NCI-H2196 (cell line): ENCODE measurements at regions not wholly inside any gene's neighbourhood (a gene's known extent, or its start where the extent isn't known, plus 50 kb on each side); places are given as distances from the start of the nearest gene placed in this dataset.

Experiments
- DNase-seq: peaks from one replicate; lab custom pipeline; 2025; ENCODE audit not compliant: unreplicated experiment; lab: John Stamatoyannopoulos, UW

DNA sequence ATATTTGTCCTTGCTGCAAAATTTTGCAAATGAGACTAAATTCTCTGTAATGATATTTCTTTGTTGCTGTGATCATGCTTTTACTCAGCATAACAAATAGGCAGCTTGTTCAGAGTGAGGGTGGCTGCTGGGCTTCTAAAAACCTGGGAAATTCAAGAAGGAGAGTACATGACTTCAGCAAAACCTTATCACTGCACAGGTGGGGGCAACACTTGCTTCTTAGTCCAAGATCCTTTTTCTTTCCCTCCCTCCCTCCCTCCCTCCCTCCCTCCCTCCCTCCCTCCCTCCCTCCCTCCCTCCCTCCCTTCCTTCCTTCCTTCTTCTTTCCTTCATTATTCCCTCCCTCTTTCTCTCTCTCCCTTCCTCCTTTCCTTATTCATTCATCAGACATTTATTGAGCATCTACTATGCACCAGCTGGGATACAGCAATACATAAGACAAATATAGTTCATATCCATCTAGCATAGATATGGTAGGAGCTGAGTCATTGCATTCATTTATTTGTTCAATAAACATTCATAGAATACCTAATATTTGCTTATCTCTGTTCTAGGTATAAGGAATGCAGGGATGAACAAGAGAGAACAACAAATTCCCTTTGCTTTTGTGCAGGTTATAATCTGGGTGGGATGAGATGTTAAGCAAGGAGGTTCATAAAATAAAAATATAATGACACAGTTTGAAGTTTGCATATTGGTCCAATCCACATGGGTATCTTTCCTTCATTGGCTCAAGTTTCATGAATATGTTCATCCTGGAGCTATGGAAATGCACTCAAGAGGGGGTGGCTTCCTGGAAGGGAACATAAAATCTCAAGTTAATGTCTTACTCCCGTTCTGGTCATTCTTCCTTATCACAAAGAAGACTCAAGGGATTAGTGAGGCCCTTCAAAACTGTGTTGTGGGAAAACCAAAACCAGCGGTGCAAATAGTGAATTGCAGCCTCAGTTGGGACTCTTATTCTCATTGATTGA lies 210.7 kb downstream of the PDCD6IP start:
- no peak for DNase-seq

DNA sequence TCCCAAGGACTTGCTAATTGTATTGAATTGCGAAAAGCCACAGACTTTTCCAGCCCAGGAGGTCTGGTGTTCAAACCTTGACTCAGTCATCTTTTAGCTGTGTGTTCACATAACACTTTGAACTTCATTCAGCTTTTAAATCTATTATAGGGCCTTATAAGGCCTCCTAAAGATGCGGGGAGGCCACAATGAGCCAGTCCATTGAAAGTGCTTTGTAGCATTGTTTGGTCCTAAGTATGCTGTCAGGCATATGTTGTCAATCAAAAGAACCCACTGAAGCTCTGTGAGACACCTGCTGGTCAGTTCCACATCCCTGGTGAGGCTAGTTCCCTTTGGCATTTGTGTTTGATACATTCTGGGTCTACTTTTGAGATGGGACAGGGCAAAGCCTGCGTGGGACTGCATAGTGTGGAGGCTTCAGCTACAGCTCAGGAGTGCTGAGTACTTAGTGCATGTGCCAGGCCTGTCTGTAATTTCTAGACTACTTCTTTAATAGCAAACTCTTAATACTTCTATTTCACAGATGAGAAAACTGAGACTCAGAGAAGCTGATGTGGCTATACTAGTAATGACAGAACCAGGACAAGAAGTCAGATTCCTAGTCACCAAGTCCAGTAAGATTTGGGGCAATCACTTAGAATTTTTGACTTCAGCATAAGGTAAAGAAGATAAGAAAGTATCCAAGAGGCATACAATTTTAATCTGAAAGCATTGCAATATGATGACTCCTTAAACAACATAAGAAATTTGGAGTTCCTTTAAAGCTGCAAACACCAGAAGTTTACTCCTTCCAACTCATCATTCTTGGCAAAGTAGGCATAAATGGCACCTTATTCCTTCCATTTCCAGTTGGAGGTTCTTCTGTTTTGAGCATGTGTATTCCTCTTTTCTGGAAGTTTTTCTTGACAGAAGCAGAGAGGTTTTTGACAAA lies 213.0 kb downstream of the PDCD6IP start:
- DNase-seq: no peak

DNA sequence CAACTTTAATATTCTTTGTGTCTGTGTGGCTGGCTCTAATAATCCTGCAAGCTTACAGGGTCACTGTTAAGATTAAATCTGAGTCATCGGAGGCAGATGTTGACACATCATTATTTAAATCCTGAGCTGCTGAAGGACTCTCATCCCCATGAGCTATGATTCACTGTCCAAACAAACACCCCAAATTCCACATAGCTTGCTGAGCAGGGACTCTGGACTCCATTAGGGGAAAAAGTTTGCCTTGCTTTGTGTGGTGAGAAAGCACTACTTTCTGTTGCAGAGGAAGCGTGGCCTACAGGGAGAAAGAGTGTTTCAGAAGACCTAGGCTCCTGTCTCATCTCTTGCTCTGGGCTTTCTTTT lies 213.7 kb downstream of the PDCD6IP start:
- DNase-seq: no peak

DNA sequence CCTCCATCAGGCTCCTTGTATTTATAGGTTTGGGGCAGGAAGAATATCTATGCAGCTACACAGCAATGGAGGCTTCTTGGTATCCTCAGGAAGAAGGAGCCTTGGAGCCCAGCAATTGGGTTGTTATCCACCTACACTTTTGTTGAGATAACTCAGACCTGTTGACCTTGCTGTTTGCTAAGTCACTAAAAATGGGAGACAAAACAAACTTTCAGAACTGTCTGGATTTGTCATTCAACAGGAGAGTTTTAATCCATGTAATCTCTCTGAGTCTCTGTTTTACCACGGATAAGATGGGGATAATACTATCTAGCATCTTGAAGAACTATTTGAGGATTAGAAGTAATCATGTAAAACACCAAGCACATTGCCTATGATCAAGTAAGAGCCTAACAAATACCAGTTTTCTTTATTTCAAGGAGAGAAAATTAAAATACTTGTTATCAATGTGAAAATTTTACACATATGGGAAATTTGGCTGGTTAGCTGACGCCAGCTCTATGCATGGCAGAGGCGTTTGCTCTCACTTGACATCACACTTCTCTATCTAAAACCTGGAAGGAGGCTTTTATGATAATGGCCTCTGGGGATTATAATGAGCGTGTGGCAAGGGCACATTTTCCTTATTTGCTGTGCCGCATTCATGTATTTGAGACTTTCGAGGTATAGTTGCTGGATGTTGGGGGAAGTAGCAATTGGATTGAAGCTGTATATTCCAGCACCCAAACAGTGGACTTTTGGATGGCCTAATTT lies 215.6 kb downstream of the PDCD6IP start:
- DNase-seq: no peak

DNA sequence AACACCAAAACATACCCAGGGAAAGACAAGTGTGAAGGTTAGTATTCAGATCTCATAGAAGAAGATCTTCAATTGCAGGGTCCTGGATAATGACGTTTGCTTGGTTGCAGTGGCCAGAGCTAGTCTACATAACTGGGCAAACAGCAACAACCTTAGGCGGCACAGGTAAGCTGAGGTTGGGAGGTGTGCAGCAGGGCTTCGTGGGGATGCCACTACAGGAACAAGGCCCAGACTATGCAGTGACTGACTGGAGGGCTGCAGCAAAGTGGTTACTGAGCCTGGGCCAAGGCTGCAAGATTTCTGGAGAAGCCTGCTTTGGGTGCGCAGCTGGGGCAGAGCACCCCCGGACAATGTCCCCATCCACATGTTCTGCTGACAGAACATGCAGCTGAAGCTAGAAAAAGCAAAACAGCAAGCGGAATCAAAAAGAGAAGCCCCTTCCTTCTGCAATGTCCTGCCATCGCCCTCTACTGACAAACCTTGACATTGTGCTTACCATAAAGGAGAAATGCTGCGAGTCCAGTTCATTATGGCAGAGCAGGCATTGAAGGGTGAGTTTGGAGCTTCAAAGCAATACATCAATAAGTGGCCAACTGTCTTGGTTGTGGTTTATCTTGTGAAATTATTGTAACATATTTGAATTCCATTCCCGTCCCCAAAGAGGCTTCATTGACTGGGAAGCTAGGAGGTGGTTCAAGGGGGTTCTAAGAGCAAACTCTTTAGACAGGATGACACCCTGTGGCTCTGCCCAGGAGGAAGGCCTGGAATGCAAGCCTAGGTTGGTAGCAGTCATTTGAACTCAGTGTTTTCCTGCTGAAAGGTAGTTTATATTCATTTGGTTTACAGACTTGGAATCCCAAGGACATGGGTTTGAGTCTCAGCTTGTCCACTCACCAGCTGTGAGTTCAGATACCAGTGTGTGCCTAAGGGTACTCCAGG lies 217.0 kb downstream of the PDCD6IP start:
- DNase-seq: no peak

DNA sequence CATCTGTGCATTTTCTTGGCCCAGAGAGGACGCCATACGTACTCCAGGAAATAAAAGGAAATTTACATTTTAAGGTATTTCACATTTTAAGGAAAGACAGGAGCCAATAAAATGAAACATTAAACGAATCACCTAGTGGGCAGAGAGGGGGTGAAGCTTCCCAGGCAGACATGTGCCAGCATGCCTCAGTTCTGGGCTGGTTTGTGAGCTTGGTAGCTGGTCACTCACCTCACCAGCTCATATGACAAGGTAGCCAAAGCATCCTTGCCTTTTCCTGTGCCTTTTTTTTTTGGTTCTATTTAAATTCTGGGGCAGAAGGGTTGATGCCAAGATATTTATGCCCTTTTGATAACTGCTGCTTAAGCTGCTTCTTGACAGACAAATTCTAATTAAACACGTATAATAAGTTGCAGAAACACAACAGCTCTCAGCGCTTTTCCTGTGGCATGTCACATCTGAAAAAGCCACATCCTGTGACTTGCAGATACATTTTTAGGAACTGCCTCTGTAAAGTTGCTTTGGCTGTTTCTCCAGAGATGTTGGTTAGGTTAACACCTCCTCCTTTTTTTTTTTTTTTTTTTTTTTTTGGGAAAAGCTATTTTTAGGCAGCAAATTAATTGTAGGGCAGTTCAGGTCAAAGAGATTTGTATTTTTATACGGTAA lies 218.6 kb downstream of the PDCD6IP start:
- DNase-seq: no peak

DNA sequence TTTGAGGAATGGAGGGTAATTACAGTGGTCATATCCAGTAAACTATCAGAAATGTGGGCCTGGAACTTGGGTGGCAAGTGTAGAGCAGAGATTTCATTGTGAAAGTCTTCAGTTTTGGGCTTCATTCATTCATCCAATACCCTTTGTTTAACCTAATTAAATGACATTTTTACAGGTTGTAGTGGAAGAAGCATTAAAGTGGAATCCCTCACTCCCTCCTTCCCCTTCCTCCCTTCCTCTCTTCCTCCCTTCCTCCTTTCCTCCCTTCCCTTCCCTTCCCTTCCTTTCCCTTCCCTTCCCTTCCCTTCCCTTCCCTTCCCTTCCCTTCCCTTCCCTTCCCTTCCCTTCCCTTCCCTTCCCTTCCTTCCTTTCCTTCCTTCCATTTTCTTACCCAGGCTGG lies 219.3 kb downstream of the PDCD6IP start:
- DNase-seq: no peak

DNA sequence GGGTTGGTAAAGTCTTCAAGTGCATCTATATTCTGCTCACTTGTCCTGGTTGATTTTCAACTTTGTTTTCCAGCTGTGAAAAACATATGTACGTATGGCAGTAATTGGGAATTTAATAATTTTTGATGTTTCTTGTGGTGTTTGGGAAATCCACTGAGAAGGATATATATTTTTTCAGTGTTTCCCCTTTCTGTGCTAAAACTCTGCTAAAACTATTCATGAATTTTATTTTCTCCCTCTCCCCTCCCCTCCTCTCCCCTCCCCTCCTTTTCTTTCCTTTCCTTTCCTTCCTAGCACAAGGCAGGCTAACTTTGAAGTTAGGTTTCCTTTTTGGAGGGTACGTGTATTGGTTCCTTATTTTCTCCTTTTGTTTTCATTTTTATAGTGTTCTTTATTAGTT lies 220.7 kb downstream of the PDCD6IP start:
- DNase-seq: no peak

DNA sequence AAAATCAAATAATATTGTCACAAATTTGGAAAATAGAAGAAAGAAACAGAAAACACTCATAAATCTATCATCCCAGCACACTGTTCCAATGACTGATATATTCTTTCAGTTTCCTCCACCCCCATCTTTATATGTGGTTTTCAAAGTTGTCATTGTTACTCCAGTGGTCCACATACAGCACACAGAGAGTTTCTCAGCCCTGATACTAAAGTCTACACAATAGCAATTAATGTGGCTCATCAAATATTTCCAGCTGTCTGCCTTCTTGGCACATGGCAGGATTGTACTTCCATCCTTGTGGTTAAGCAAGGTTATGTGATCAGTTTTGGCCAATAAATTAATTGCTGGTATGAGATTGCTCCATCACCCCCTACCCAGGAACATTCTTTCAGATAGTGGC lies 221.7 kb downstream of the PDCD6IP start:
- no peak for DNase-seq

DNA sequence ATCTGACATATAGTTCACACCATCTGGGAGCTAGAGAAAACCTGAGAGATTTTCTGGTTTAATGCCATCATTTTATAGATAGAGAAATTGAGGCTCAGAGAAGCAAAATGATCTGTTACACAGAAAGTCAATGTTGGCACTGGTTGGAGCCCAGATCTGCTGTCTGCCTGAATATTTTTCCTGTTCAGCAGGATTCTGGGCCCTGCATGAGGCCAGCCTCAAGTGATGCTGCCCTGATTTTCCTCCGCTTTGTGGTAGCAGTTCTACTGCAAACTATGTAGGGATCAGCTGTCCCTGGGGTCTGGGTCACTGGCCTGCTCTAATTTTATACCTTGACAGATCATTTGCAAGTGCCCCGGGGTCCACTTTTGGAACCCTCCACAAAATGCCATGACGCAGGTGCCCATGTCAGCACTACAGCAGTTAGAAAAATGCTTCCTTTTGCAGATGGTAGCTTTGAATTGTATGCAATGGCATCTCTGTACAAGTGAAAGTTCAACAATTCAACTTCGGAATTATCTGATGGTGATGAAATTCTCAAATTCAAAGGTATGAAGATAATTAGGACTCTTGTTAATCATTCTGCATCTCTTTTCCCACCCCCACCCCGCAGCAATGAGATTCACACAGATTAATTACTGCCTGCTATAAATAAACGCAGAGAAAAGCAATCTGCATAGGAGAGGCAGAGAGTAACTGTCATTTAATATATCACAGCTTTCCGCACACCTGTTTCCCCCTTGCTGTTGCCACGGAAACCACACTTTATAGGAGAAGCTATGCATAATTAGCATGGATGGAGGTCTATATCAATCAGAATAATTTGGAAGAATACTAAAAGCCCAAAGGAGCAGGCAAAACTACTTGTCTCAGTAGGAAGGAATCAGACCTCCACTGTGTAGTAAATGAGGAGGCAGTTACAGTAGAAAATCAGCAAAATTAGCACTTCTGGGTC lies 222.6 kb downstream of the PDCD6IP start:
- DNase-seq: no peak

DNA sequence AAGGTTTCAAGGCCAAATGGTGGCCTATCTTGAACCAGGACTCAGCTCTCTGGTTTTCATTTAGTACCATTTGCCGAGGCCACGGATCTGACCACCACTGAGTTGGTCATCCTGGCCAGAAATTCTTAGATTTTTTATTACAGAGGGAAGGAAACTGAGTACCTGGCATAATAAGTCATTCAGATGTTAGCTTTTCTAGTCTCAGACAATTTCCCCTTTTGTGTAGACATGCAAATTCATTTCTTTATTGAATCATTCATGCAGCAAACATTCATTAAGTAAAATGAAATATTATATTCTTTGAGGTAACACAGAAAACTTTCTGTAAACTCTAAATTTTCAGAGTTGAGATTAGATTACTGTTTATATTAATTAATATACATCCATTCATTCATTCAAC lies 223.7 kb downstream of the PDCD6IP start:
- no peak for DNase-seq

DNA sequence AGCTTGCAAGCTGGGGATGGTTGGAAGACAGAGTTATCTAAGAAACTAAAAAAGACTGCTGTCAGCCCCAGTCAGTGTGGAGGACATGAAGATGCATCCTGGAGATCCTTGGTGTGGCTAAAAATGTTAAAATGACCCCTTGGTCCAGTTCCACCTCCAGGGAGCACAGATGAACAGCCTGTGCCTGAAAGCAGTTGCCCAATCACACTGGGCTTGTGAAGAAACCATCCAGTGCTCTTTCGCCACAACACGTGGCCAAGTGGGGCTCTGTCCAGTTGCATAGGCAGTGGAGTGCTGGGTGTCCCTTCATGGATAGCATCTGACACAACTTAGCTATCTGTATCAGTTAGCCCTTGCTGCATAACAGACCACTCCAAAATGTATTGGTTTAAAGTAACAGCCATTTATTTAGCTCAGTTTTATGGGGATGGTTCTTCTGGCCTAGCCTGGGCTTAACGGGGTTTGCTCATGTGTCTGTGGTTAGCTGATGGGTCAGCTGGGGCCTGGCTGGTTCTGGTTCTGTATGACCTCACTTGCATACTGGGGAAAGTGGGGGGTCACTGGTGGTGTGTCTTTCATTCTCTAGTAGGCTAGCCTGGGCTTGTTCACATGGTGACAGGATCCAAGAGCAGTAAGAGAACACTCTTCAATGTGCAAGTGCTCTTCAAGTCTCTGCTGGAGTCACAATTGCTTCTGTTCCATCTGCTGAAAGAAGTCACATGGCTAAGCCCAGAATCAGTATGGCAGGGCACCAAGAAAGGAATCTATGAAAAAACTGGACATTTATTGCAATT lies 226.2 kb downstream of the PDCD6IP start:
- no peak for DNase-seq

DNA sequence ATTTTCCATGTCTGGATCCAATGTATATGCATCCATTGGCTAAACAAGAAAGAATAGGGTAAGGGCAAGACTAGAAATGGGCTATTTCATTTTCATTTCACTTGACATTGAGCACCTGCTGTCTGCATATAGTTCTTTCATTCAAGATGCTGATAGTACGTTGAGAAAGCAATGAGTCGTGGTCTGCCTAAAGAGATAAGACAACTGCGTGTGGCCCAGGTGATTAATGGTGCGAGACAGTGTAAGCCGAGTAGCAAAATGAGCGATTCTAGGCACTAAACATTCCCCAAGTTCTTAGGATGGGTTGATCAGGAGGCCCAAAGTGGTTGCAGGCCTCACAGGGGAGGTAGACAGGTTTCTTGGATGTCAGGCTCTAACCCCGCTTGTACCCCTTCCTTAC lies 235.4 kb downstream of the PDCD6IP start:
- no peak for DNase-seq

DNA sequence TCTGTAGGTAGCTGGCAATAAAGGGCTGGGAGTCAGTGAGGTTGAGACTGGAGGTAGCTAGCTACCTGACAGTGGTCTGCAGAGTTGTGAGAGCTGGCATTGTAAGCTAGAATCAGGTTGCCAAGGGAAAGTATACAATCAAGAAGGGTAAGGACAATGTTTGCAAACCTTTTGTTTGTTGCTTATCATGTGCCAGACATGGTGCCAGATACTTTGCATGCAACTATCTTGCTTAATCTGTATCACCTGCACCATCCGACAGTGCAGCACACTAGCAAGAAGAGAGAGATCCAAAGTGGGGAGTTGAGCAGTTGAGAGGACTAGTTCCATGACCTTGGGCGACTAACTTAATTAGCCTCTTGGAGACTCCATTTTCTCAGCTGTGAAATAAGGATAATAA lies 236.4 kb downstream of the PDCD6IP start:
- no peak for DNase-seq

DNA sequence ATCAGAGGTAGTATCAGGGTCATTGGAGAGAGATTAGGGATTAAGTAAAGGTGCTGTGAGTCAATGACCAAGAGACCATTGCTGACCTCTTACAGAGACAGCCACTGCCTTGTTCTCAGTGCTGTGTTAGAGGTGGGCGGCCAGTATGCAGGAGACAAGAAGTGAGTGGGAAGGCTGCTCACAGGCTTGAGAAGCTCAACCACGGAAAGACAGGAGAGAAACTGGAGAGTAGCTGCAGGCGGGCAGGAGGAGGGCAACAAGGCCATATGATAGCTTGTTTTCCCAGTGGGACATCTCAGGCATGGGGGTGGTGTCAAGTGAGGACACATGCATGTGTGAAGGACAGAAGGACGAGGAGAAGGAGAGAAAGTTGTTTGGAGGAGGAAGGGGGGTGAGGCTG lies 237.3 kb downstream of the PDCD6IP start:
- DNase-seq: no peak

DNA sequence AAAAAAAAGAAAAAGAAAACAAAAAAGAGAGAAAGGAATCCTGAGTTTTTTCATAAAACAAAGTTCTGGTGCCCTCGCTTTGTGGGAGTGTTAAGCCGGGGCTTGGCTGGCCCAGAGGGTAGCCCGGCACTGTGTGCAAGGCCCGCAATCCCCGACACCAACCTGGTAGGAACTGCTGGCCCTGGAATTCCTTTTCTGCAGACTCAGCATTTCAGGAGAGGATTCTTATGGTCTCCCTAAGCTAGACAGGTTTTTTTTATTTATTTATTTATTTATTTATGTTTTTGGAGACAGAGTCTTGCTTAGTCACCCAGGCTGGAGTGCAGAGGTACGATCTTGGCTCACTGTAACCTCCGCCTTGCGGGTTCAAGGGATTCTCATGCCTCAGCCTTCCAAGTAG lies 238.8 kb downstream of the PDCD6IP start:
- DNase-seq: no peak

DNA sequence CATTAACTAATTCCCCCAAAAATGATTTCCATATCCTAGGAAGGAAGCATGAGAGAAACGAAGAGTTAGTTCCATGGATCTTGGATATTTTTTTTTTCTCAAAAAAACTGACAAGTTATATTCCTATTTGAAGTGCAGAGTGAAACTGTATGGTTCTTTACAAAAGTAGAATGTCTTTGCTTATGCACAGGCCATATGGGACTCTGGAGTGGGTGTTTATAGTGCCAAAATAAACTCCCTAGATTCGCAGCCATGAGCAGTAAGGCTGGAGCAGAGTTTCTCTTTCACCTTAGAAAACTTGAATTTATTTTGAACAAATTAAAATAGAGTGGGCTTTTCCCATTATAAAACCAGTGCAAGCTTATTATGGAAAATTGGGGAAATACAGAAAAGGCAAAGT lies 239.7 kb downstream of the PDCD6IP start:
- DNase-seq: no peak

DNA sequence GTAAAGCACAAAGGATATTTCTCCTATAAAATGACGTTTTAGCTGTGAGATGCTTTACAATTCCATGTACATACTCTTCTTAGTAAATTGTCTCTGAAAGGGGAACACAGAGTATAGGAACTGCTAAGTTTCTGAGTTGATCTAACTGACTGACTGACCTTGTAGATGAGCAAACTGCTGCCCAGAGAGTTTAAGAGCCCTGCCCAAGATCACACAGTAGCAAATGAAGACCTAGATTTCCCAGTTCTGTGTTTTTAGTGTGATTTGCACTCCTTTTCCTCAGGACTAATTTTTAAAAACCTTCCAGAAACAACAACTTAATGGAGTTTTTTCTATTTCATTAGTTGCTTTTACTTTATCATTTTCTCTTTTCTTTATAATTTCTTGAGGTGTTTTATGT lies 247.7 kb downstream of the PDCD6IP start:
- no peak for DNase-seq
